IMR-90 (cell line): ENCODE measurements at regions not wholly inside any gene's neighbourhood (a gene's known extent, or its start where the extent isn't known, plus 50 kb on each side); places are given as distances from the start of the nearest gene placed in this dataset.
"Not testable (repeated sequence)": the region's sequence is repeated elsewhere in the genome, so short reads cannot be mapped to it uniquely, and the experiment has no call there.

Experiments used
- ATAC-seq: fragments of 200-7000 bp; cut with Tn5 transposase; 2 replicates; pipeline ENCODE4 v1.9.1; 2020; ENCODE audit warnings: low read depth, mild to moderate bottlenecking, moderate library complexity
- BruUV-seq: library from RNA; stranded (reverse); fragments of 400-500 nt; replicated peaks from 2 replicates; lab custom pipeline; 2021; lab: Mats Ljungman, UMichigan
- CTCF ChIA-PET: fragments of 300-600 bp; formaldehyde crosslinking; extraction: SDS; loops from one replicate; lab custom pipeline; 2021; ENCODE audit warnings: antibody characterized with exemption; lab: Yijun Ruan, JAX
- POLR2A ChIA-PET: fragments of 300-600 bp; sonication (Branson Sonifier 250); formaldehyde crosslinking; loops from one replicate; lab custom pipeline; 2022; ENCODE audit warnings: antibody characterized with exemption; ENCODE audit not compliant: unreplicated experiment; lab: Charles Lee
- DNase-seq: peaks from one replicate; pipeline ENCODE4 v3.0.0; 2013
- H2AFZ ChIP-seq: replicated peaks from 2 replicates; pipeline ENCODE3; 2013; ENCODE audit warnings: low read length, mild to moderate bottlenecking; ENCODE audit not compliant: poor library complexity
- H2AK5ac ChIP-seq: 2 replicates; pipeline ENCODE4 v1.6.1; 2013; ENCODE audit warnings: low read depth, low read length, inconsistent platforms
- H2AK9ac ChIP-seq: replicated peaks from 2 replicates; pipeline ENCODE3; 2013; ENCODE audit warnings: mild to moderate bottlenecking, low read depth, low read length, moderate library complexity; ENCODE audit not compliant: poor library complexity
- H2BK120ac ChIP-seq: 2 replicates; pipeline ENCODE4 v1.6.1; 2013; ENCODE audit warnings: low read depth, low read length, inconsistent platforms
- H2BK15ac ChIP-seq: 3 replicates; pipeline ENCODE4 v1.6.1; 2013; ENCODE audit warnings: low read depth, low read length, inconsistent platforms
- H2BK20ac ChIP-seq: 2 replicates; pipeline ENCODE4 v1.6.1; 2013; ENCODE audit warnings: low read depth, mild to moderate bottlenecking, inconsistent platforms, low read length, moderate library complexity
- H2BK5ac ChIP-seq: 2 replicates; pipeline ENCODE4 v1.6.1; 2013; ENCODE audit warnings: mild to moderate bottlenecking, low read depth, low read length, inconsistent platforms; ENCODE audit not compliant: poor library complexity, severe bottlenecking
- H3K14ac ChIP-seq: replicated peaks from 2 replicates; pipeline ENCODE4 v1.6.1; 2013; ENCODE audit warnings: low read depth, low read length, inconsistent platforms
- H3K18ac ChIP-seq: 2 replicates; pipeline ENCODE4 v1.6.1; 2013; ENCODE audit warnings: low read depth, low read length, control low read depth
- H3K23ac ChIP-seq: 2 replicates; pipeline ENCODE4 v1.6.1; 2013; ENCODE audit warnings: low read depth, low read length, inconsistent platforms
- H3K27ac ChIP-seq: 2 replicates; pipeline ENCODE4 v1.5.1; 2013; ENCODE audit warnings: mild to moderate bottlenecking, control low read depth, low read length; ENCODE audit not compliant: insufficient read depth
- H3K27me3 ChIP-seq: 2 replicates; pipeline ENCODE4 v1.6.1; 2013; ENCODE audit warnings: low read length; ENCODE audit not compliant: control insufficient read depth, insufficient read depth
- H3K36me3 ChIP-seq: 2 replicates; pipeline ENCODE4 v1.6.1; 2013; ENCODE audit warnings: low read length, mixed read lengths; ENCODE audit not compliant: control insufficient read depth, insufficient read depth
- H3K4ac ChIP-seq: 2 replicates; pipeline ENCODE4 v1.6.1; 2013; ENCODE audit warnings: low read depth, low read length, inconsistent platforms
- H3K4me1 ChIP-seq: 2 replicates; pipeline ENCODE4 v1.6.1; 2013; ENCODE audit warnings: low read length, mixed read lengths; ENCODE audit not compliant: control insufficient read depth, insufficient read depth
- H3K4me2 ChIP-seq: 2 replicates; pipeline ENCODE4 v1.6.1; 2013; ENCODE audit warnings: low read depth, mild to moderate bottlenecking, control low read depth, low read length, moderate library complexity
- H3K4me3 ChIP-seq: 2 replicates; pipeline ENCODE4 v1.5.1; 2013; ENCODE audit warnings: low read depth, mild to moderate bottlenecking, control low read depth, low read length, moderate library complexity; ENCODE audit not compliant: insufficient read depth
- H3K56ac ChIP-seq: 2 replicates; pipeline ENCODE4 v1.6.1; 2013; ENCODE audit warnings: low read length, inconsistent platforms; ENCODE audit not compliant: insufficient read depth; ENCODE audit errors: extremely low read depth
- H3K79me1 ChIP-seq, 2 experiments: 2 replicates each; pipeline ENCODE4 v1.6.1; 2013; ENCODE audit warnings: low read length in 2 of 2, inconsistent platforms in 1 of 2, low read depth in 1 of 2
- H3K9ac ChIP-seq: 2 replicates; pipeline ENCODE4 v1.6.1; 2013; ENCODE audit warnings: low read depth, low read length, control low read depth
- H3K9me1 ChIP-seq: 2 replicates; pipeline ENCODE4 v1.6.1; 2013; ENCODE audit warnings: low read length, inconsistent platforms; ENCODE audit not compliant: insufficient read depth
- H3K9me3 ChIP-seq: 2 replicates; pipeline ENCODE4 v1.6.1; 2013; ENCODE audit warnings: low read length; ENCODE audit not compliant: control insufficient read depth, insufficient read depth
- H4K20me1 ChIP-seq: 2 replicates; pipeline ENCODE4 v1.6.1; 2013; ENCODE audit warnings: low read length, inconsistent platforms; ENCODE audit not compliant: insufficient read depth
- H4K5ac ChIP-seq: 2 replicates; pipeline ENCODE4 v1.6.1; 2013; ENCODE audit warnings: mild to moderate bottlenecking, low read depth, low read length, control low read depth
- H4K8ac ChIP-seq, 2 experiments: 2 replicates each; pipeline ENCODE4 v1.6.1; 2013; ENCODE audit warnings: low read depth in 2 of 2, low read length in 2 of 2, control low read depth in 1 of 2, inconsistent platforms in 1 of 2
- H4K91ac ChIP-seq: 2 replicates; pipeline ENCODE4 v1.6.1; 2013; ENCODE audit warnings: low read depth, low read length, inconsistent platforms; ENCODE audit not compliant: insufficient read depth
- WGBS, 2 experiments: methylation state at CpG; one replicate each; pipeline versions ENCODE4 v1.1.5 to v1.1.7; 2013; ENCODE audit warnings: missing lambda C conversion rate in 2 of 2; ENCODE audit not compliant: insufficient read length in 1 of 2; ENCODE audit errors: extremely low coverage in 2 of 2; 5-methylcytosine and 5-hydroxymethylcytosine counted together
- dilution Hi-C: fragments of 300-500 bp; cut with HindIII; formaldehyde crosslinking; loops from one replicate; pipeline ENCODE4 v1.14.3; 2018; ENCODE audit warnings: low sequenced_read_pairs; ENCODE audit not compliant: unreplicated experiment
- in situ Hi-C: fragments of 300-500 bp; cut with MboI; formaldehyde crosslinking; loops from 3 replicates; pipeline ENCODE4 v1.14.3; 2019; ENCODE audit warnings: low sequenced_read_pairs, inconsistent platforms, mixed read lengths
- intact Hi-C: fragments of 100-400 bp; cut with micrococcal nuclease; formaldehyde crosslinking; loops from 2 replicates; pipeline ENCODE4 v1.10.0; 2022

GRCh38 chr3:195969838-195970776 is 61.8 kb upstream of the TNK2 start:
- H2BK120ac ChIP-seq, POLR2A ChIA-PET, H3K79me1 ChIP-seq, H3K18ac ChIP-seq, ATAC-seq, H3K9ac ChIP-seq, H3K27me3 ChIP-seq, BruUV-seq, H2BK20ac ChIP-seq, H3K4me2 ChIP-seq, H4K20me1 ChIP-seq, H3K4ac ChIP-seq, H3K56ac ChIP-seq, H2BK5ac ChIP-seq, H2BK15ac ChIP-seq, H3K27ac ChIP-seq, H2AK5ac ChIP-seq, DNase-seq, H3K14ac ChIP-seq, H3K23ac ChIP-seq, H4K91ac ChIP-seq, H3K9me1 ChIP-seq, H2AFZ ChIP-seq, H4K5ac ChIP-seq, H2AK9ac ChIP-seq, H4K8ac ChIP-seq, dilution Hi-C loops, H3K4me1 ChIP-seq, CTCF ChIA-PET, H3K4me3 ChIP-seq, H3K9me3 ChIP-seq: not testable (repeated sequence)
- in situ Hi-C loops: loop anchor here (25.0 kb wide), 1 partner anchor 283 kb away; no protein-coding TSS in a partner anchor
- intact Hi-C loops: loop anchor here (10.0 kb wide), 1 partner anchor 285 kb away; no protein-coding TSS in a partner anchor
- 92% methylated on average over 7 of the region's 22 CpGs; no CpG with 5 or more reads in 1 of the 2 experiments for WGBS, 2 experiments
- H3K36me3 ChIP-seq: peaks cover 38% of the 10 kb centered on the region

GRCh38 chr3:195969341-195969740 is 61.0 kb upstream of the TNK2 start:
- H4K91ac ChIP-seq, H2AFZ ChIP-seq, H2BK120ac ChIP-seq, H4K20me1 ChIP-seq, DNase-seq, H3K79me1 ChIP-seq, H2BK15ac ChIP-seq, BruUV-seq, H3K4me3 ChIP-seq, H2AK5ac ChIP-seq, ATAC-seq, H2BK5ac ChIP-seq, H3K9ac ChIP-seq, H2BK20ac ChIP-seq, H3K56ac ChIP-seq, H4K8ac ChIP-seq, H3K23ac ChIP-seq, H3K4ac ChIP-seq, POLR2A ChIA-PET, H3K9me1 ChIP-seq, H3K14ac ChIP-seq, H3K18ac ChIP-seq, H3K9me3 ChIP-seq, H3K4me2 ChIP-seq, dilution Hi-C loops, H3K27me3 ChIP-seq, H3K27ac ChIP-seq, H4K5ac ChIP-seq, H3K4me1 ChIP-seq, CTCF ChIA-PET, H2AK9ac ChIP-seq: not testable (repeated sequence)
- 98% methylated on average over 7 of the region's 9 CpGs; no CpG with 5 or more reads in 1 of the 2 experiments for WGBS, 2 experiments
- intact Hi-C loops: loop anchor here (10.0 kb wide), 1 partner anchor 285 kb away; no protein-coding TSS in a partner anchor
- peaks cover 40% of the 10 kb centered on the region for H3K36me3 ChIP-seq
- in situ Hi-C loops: loop anchor here (25.0 kb wide), 1 partner anchor 282 kb away; no protein-coding TSS in a partner anchor
